ENCODE measurements at regions not wholly inside any gene's neighbourhood (a gene's known extent, or its start where the extent isn't known, plus 50 kb on each side); places are given as distances from the start of the nearest gene placed in this dataset.

GRCh38 chr10:128735996-128736395 is 609.8 kb upstream of the MKI67 start:
- Histone ChIP-seq H3K4me2 (ENCODE audit: low read length) (peak overlapping the region; percentile 33), H3F3A (ENCODE audit: insufficient read depth, low read length, poor library complexity, severe bottlenecking) (no peaks in the 10 kb centered on the region), H3K9me2 (ENCODE audit: insufficient read depth, low read length) (no peaks in the 10 kb centered on the region), H4K20me1 (ENCODE audit: insufficient read depth) (no peaks in the 10 kb centered on the region), H3K36me3 (ENCODE audit: insufficient read depth, low read length) (no peaks in the 10 kb centered on the region), H3K79me2 (replicated peaks; ENCODE audit: insufficient read depth, low read length) (no peaks in the 10 kb centered on the region), H3K27ac (ENCODE audit: low read length) (peak overlapping the region; percentile 26), H2AFZ (ENCODE audit: low read depth, low read length) (no peak overlapping the region), H3K27me3 (ENCODE audit: insufficient read depth, low read depth, low read length) (no peaks in the 10 kb centered on the region), H3K4me3 (ENCODE audit: low read length) (peak overlapping the region; percentile 38), H3K9me3 (ENCODE audit: low read length) (no peaks in the 10 kb centered on the region), H3K9ac (ENCODE audit: low read length) (no peak overlapping the region)
- TF ChIP-seq POLR2AphosphoS5 (IDR thresholded peaks at IDR 0.05), result peak; percentile 37
- TF ChIP-seq RAD21 (conservative IDR thresholded peaks at IDR 0.05), result peak; percentile 22
- no peak for TF ChIP-seq TAF1 (IDR thresholded peaks at IDR 0.05; ENCODE audit: low read depth)
- peak; percentile 70 for TF ChIP-seq EP300 (conservative IDR thresholded peaks at IDR 0.05; ENCODE audit: poor library complexity, severe bottlenecking)

- Histone ChIP-seq H2AFZ (ENCODE audit: low read depth, low read length) (no peak overlapping the region), H3F3A (ENCODE audit: insufficient read depth, low read length, poor library complexity, severe bottlenecking) (no peaks in the 10 kb centered on the region), H3K9me3 (ENCODE audit: low read length) (no peaks in the 10 kb centered on the region), H3K4me2 (ENCODE audit: low read length) (no peak overlapping the region), H4K20me1 (ENCODE audit: insufficient read depth) (no peaks in the 10 kb centered on the region), H3K9ac (ENCODE audit: low read length) (no peak overlapping the region), H3K4me3 (ENCODE audit: low read length) (no peak overlapping the region), H3K36me3 (ENCODE audit: insufficient read depth, low read length) (no peaks in the 10 kb centered on the region), H3K9me2 (ENCODE audit: insufficient read depth, low read length) (no peaks in the 10 kb centered on the region), H3K27me3 (ENCODE audit: insufficient read depth, low read depth, low read length) (no peaks in the 10 kb centered on the region), H3K27ac (ENCODE audit: low read length) (no peak overlapping the region), H3K79me2 (replicated peaks; ENCODE audit: insufficient read depth, low read length) (no peaks in the 10 kb centered on the region)
- TF ChIP-seq SMC3 (conservative IDR thresholded peaks at IDR 0.05; ENCODE audit: poor library complexity), result no peak
Measured at GRCh38 chr10:128738386-128738915, 612.2 kb upstream of the MKI67 start.

- Histone ChIP-seq H3K9me2 (ENCODE audit: insufficient read depth, low read length) (no peaks in the 10 kb centered on the region), H3F3A (ENCODE audit: insufficient read depth, low read length, poor library complexity, severe bottlenecking) (no peaks in the 10 kb centered on the region), H4K20me1 (ENCODE audit: insufficient read depth) (no peaks in the 10 kb centered on the region), H3K36me3 (ENCODE audit: insufficient read depth, low read length) (no peaks in the 10 kb centered on the region), H3K27ac (ENCODE audit: low read length) (no peak overlapping the region), H3K79me2 (replicated peaks; ENCODE audit: insufficient read depth, low read length) (no peaks in the 10 kb centered on the region), H3K4me3 (ENCODE audit: low read length) (no peak overlapping the region), H3K4me2 (ENCODE audit: low read length) (no peak overlapping the region), H3K9ac (ENCODE audit: low read length) (no peak overlapping the region), H3K9me3 (ENCODE audit: low read length) (no peaks in the 10 kb centered on the region), H2AFZ (ENCODE audit: low read depth, low read length) (no peak overlapping the region), H3K27me3 (ENCODE audit: insufficient read depth, low read depth, low read length) (no peaks in the 10 kb centered on the region)
- TF ChIP-seq REST (IDR thresholded peaks at IDR 0.05; ENCODE audit: borderline replicate concordance), result no peak
- TF ChIP-seq SMC3 (conservative IDR thresholded peaks at IDR 0.05; ENCODE audit: poor library complexity), result no peak
- no peak for TF ChIP-seq TAF1 (IDR thresholded peaks at IDR 0.05; ENCODE audit: low read depth)
- TF ChIP-seq EP300 (conservative IDR thresholded peaks at IDR 0.05; ENCODE audit: poor library complexity, severe bottlenecking), result no peak
- TF ChIP-seq RAD21 (conservative IDR thresholded peaks at IDR 0.05), result no peak
- no peak for TF ChIP-seq EZH2 (IDR thresholded peaks at IDR 0.05; ENCODE audit: borderline replicate concordance, insufficient read depth, low read length, poor library complexity, severe bottlenecking)
- no peak for TF ChIP-seq CTCF (IDR thresholded peaks at IDR 0.05; ENCODE audit: poor library complexity, severe bottlenecking)
- TF ChIP-seq POLR2AphosphoS5 (IDR thresholded peaks at IDR 0.05), result no peak
- TF ChIP-seq MXI1 (conservative IDR thresholded peaks at IDR 0.05; ENCODE audit: poor library complexity, severe bottlenecking), result no peak
Measured at GRCh38 chr10:128739930-128740329, 613.7 kb upstream of the MKI67 start.
